ENCODE measurements at regions not wholly inside any gene's neighbourhood (a gene's known extent, or its start where the extent isn't known, plus 50 kb on each side); places are given as distances from the start of the nearest gene placed in this dataset.

DNA sequence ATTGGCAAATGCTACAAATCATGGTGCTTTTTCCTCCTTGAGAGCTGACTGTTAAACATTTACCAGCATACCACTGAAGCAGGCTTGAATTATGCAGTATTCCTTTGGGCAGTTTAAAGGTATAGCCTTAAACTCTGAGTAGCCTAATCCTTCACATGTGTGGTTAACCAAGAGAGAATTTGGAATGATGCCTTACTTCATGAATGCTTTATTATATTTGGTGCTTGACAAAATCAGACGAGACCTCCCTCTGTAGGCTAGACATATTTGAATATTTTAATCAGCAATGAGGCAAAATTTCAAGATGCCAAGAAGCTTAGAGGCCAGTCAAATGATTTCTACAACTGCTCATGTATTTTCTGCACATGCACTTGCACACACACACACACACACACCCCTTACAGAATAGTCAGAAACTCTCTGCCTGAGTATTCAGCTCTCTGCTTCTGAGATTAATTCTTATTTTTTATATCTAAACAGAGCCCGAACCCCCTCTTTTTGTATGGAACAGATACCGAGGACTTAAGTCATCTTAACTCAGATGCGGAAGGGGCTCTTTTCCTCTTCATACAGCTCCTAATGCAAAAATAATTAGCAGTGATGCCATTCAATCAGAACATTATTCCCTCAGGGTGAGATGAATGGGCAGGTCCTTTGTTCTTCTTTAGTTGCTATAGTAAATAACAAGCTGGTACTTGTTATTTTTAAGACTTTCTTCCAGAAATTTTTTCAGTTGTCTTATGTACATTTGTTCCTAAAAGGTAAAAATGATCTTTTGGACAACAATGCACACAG, 195.5 kb upstream of the TMC3 start:
- no peak for DNase-seq

DNA sequence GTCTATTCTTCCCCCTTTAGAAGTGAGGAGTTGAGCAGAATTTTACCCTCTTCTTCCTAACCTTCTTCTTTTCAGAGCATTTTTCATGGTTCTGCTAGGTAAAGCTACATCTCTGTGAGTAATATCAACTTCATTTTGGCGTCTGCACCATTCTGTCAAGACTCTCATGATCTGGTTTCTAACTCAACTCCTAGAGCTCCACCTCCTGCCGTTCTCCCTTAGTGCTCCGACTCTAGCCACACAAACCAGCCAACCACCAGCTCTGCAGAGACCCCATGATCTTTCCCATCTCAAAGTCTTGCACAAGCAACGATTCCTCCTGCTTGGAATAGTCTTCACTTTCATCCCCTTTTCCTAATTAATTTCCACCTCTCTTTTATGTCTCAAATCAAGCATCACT, 193.9 kb upstream of the TMC3 start:
- DNase-seq = no peak

DNA sequence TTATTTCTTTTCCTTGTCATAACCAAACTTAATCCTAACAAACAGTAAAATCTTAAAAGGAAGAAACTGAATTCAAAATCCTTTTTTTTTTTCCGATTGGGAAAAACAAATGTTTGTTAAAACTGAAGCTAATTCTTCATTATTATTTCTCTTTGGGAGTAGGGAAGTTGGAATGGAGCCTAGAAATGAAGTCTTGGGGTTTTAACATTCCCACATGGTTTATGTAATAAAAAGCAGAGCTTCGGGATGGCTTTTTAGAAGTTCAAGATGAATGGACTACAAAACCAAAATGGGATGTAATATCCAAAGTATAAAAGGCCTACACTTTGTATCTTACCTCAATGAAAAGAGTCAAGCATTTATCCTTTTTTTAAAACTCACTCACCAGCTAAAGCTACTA, 189.0 kb upstream of the TMC3 start:
- no peak for DNase-seq

DNA sequence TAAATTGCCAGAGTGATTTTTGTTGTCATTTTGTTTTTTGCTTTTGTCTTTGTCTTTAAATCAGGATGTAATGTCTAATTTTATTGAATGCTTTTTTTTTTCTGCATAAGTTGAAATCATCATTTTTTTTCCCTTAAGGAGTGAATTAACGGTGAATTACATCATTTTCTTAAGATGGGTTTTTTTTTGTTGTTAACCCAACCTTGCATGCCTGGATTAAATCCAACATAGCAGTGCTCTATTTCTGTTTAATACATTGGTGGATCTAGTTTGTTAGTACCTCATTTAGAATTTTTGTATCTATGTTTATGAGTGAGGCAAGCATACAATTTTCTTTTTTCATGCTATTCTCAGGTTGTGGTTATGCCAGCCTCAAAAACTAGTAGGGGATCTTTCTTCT, 186.4 kb upstream of the TMC3 start:
- DNase-seq = no peak

DNA sequence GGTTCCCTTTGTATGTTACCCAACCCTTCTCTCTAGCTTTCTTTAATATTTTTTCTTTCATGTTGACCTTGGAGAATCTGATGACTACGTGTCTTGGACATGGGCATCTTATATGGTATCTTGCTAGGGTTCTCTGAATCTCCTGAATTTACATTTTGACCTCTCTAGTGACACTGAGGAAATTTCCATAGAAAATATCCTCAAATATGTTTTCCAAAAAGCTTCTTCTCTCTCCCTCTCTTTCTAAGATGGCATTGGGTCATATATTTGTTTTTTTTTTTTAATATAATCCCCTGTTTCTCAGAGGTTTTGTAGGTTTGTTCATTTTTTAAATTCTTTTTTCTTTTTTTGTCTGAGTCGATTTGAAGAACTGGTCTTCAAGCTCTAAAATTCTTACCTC, 184.0 kb upstream of the TMC3 start:
- no peak for DNase-seq

DNA sequence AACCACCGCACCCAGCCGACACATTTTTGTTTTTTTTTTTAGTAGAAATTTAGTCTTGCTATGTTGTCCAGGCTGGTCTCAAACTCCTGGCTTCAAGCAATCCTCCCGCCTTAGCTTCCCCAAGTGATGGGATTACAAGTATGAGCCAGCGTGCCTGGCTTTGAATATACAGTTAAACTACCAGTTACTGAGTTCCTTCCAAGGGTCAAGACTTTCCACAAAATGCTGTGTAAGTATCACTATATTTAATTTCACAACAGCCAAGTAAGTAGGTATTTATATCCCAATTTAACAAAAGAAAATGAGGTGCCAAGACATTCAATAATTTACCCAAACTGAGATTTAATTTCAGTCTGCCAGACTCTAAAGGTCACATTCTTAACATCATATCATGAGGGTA, 181.3 kb upstream of the TMC3 start:
- no peak for DNase-seq

DNA sequence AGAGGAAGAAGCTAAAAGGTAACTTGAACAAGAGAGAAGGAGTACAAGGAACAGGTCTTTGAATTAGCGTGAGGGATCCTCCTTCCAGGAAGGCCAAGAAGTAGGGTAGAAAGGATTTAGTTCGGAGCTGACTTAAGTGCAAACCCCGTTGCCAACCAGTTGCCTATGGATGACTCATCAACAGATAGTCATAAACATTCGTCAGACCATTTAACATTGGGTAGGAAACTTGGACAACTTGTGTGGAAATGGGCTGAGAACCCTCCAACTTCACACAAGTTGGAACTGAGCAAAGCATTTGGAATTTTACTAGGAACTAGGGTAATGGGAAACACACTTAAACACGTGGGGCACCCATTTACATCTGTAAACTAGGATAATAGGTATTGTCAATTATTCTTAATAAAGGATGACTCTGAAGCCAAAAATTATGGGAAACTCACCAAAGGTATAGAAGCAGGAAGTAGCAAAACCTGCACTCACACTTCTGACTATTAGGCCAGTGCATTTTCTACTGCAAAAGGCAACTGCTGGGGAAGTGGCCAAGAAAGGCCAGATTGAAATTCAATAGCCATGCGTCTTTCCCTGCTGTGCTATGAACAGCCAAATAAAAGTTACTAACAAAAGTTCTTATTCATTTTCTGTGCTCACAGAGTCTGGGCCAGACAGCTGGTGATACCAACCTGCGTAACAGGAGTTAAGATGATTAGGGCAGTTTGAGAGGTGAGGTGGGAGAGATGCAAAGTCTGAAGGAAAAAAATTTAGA, 174.5 kb upstream of the TMC3 start:
- no peak for DNase-seq

DNA sequence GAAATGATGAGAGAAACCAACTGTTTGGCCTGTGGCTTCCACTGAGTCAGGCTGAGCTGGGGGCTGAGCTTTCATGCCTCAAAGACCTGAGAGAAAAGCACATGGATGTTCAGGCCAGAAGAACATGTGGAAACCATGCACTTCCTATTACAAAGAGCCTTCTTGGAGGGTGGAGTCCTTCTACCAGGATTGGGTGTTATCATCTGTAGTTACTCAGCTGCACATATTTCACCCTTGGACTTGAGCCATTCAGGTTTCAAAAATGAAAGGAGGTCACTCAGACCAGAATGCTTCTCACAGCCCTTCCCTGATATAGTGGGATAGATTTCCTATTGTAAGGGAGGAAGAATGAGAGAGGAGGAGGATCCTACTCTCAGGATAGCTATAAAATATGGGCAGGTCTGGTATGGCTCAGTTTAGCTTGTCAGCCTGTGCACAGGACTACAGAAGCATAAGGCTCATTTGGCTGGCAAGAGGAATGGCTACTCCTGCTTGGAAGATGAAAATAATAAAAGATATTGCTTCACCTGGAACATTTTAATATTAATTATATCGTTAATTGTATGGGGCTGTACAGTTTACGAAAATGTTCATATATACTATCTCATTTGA, 173.6 kb upstream of the TMC3 start:
- DNase-seq = no peak

DNA sequence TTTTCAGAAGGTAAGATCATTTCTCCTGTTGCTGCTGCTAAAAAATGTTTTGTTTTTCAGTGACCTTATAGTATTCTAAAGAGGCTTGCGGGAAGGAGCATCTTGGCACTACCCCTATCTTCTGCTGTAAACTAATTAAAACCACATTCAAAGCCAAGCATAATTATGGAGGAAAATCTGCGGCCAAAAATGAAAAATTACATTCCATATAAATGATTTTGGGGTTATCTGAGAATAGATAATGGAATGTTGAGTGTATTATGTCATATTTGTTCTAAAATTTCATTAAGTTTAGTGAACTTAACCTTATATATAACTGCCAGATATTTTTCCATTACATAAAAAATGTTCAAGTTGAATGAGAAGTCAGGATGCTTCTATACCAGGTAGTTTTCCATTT, 170.4 kb upstream of the TMC3 start:
- no peak for DNase-seq

DNA sequence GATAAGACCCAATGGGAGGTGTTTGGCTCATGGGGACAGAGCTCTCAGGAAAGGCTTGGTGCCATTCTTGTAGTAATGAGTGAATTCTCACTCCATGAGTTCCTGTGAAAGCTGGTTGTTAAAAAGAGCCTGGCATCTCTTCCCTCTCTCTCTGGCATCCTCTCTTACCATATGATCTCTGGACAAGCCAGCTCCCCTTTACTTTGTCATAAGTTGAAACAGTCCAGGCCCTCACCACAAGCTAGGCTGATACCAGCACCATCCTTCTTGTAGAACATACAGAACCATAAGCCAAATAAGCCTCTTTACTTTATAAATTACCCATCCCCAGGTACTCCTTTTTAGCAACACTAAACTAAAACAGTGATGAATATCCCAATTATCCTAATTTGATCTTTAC, 166.9 kb upstream of the TMC3 start:
- DNase-seq = no peak

DNA sequence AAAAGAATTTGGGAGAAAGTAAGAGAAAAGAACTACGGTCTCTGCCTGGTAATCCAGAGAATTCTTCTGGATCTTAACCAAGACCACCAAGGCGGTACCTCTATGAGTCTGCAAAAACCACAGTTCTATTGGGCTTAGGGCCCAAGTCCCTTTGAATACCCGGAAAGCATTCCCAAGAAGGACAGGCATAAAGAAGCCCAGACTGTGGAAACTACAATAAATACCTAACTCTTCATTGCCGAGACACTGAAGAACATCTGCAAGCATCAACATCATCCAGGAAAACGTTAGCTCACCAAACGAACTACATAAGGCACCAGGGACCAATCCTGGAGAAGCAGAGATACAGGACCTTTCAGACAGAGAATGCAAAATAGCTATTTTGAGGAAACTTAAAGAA, 162.3 kb upstream of the TMC3 start:
- DNase-seq = no peak

DNA sequence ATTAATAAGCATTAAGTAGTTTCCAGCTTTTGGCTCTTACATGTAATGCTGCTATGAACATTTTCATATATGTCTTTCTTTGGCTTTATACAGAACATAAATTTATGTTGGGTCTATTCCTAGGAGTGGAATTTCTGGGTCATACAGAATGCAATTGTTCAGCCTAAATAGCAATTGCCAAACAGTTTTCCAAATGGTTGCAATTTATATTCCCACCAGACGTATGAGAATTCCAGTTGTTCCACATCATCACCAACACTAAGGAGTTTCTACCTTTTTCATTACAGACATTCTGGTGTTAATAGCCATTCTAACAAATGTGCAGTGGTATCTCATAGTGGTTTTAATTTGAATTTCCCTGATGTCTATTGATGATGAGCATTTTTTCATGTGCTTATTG, 160.1 kb upstream of the TMC3 start:
- DNase-seq = no peak

DNA sequence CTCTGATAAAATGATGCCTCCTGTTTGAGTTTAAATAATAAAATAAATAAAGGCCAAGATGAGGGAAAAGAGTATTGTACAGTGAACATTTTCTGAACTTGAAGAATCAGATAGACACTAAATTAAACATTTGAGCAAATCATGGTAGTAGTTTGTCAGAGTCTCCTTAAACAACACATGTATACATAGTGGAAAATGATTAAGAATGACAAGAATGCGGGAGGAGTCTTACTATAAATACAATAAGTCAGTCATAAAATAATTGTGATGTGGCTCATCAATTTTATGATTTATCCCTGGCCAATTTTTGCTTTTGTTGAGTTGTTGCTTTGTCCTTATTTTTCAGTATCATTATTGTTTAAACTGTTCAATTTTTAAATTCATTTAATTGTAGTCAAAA, 158.0 kb upstream of the TMC3 start:
- DNase-seq = no peak

DNA sequence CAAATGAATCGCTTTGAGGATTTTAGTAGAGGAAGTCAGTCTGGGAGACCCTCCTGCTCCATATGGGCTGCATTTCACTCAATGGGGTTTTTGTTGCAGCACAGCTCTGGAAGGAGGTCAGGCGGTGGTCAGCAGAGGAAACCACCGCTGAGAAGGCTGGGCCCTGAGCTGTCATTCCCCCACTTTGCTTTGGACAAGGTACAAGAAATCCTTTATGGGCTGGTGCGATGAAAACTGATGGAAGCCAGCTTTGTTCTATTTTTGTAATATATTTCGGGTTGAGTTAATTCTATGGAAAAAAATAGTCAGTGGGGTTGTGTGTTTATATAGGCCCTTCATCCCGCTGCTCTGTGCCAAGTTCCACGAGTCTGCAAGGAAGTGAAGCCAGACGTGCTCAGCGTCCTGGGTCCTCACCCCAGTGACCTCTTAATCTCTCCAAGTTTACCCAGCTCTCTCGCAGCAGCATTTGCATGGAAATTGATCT, 157.1 kb upstream of the TMC3 start:
- no peak for DNase-seq

DNA sequence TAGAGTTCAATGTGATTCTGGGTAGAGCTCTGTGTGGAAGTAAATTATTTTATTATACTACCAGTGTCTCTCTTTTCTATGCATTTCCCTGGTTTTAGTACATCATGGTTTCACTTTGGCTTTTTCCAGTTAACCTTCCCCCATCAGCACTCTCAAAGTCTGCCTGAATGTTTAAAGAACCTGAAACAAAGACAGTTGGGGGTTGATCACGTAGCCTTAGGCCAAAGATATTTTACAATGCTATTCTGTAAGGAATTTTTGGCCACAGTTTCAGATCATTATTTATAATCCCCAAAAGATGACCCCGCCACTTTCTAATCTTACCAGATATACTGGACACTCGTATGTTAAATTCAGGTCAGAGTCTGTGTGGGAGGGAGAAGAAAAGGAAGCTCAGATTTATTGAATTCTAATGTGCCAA, 156.3 kb upstream of the TMC3 start:
- no peak for DNase-seq

DNA sequence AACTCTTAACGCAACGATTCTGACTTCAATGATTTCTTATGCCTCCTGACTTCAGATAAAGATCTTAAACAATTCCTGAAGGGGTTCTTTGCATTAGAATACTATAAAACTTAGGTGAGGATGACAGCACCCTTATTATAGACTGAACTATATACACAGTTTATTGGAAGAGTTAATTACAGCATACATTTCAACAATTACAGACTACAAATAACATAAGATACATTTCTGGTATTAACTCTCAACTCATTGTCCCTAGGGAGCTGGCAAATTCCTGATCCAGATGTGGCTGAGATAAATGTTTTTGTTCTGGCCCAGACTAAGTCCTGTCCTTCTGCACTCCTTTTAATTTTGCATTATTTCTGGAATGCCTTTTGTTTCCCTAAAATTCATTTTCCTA, 155.5 kb upstream of the TMC3 start:
- DNase-seq = no peak

DNA sequence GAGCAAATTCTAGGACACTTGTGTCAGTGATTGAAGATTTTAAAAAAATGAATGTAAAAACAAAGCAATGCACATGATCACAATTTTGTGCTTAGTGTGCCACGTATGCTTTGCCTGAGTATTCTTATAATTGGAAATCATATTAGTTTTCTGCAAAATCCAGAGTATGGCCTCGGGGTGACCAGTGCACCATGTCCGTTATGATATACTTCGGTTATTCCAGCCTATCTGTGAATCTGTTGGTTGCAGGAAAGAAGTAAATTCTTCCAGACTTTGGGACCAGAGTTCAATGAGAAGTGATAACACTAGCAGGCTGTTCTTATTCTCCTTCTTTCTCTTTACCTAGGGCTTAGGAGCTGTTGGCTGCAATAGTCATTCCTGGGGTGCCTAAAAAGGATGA, 152.0 kb upstream of the TMC3 start:
- no peak for DNase-seq

DNA sequence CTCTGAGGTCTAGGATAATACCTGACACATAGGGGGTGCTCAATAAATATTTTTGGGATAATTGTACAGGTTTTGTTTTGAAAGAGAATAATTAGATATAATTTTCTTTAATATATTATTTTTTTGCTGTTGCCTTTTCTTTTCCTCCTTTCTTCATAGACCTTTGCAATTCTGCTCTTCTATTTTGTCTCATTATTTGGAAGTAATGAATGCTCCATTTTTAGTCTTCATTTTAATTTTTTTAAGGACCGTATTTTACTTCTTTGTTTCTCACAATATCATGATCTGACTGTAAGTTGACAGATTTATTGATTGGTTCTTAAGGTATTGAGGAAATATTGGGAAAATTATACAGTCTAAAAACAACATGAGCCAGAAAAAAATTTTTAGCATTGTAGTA, 150.5 kb upstream of the TMC3 start:
- DNase-seq = no peak

DNA sequence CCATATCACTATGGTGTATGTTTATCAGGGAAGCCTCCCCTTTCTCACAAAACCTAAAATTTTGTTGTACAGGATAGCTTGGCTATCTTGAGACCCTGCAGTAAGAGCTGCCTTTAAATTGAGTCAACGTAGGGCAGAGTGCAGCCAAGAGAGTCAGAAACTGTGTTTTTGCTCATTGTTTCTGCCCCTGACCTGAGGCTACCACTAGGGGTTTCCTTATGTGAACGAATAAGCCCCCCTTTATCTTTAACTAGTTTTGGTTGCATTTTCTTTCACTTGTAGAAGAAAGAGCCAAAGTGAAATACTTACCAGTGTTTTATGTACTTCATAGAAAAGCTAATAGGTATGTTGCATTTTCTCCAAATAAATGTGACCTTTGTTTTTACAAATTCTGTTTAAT, 149.9 kb upstream of the TMC3 start:
- no peak for DNase-seq

DNA sequence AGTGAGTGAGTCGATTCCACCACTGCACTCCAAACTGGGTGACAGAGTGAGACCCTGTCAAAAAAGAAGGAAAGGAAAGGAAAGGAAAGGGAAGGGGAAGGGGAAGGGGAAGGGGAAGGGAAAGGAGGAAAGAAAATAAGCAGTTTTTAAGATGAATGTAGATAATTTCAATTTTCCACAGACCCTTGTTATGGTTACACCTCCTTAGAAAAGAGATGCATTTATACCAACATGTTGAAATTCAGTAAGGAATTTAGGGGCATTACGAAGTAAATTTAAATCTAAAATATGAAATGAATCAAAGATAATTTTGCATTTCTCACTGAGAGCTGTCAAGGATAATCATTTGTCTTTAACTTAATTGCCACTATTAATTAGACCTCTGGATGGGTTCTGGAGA, 146.5 kb upstream of the TMC3 start:
- DNase-seq = no peak

DNA sequence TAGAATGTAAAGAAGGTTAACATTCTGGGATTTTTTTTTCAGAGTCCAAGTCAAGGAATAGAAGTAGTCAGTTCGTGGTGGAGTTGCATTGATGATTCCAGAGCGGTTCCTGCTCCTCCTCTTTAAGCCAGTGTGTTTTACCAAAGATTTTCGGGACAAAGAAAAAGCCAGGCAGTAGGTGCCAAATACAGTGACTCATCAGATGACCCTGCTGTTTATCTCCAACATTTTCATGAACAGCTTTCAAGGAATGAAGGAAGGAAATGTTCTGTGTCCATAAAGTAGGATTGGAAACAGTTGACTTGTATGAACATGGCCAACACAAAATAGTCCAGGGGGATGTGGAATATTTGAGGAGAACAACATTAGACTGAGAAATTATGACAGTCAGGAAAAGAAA, 142.4 kb upstream of the TMC3 start:
- DNase-seq = no peak

DNA sequence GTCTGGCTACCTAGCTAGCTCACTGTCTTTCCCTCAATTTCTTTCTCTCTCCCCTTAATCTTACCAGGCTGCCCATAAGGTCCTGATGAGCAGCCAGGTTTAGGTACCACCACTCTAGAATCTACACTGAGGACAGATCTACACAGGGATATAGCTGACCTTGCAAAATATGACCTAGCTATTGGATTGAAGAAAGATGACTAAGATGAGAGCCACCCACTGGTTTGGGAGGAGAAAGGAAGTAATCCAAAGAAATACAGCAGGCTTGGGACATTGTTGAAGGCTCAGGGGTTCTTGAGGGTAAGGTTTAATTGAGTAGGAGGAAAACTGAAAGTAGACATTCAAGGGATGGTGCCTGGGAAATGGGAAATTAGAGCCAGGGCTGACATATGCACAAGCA, 142.0 kb upstream of the TMC3 start:
- no peak for DNase-seq

DNA sequence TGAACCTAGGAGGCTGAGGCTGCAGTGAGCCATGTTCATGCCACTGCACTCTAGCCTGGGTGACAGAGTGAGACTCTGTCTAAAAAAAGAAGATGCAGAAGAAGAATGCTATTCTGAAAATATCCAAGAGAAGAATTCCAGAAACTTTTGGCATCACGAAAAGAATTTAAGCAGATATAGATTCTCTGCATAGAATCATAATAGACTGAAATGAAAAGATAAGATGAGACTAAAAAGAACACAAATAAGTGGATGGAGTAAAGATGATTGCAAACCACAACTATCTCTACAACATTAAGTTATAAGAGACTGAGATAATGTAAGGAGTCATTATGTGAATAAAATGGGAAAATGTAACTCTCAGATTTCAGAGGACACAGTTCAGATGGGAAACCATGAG, 140.7 kb upstream of the TMC3 start:
- no peak for DNase-seq

DNA sequence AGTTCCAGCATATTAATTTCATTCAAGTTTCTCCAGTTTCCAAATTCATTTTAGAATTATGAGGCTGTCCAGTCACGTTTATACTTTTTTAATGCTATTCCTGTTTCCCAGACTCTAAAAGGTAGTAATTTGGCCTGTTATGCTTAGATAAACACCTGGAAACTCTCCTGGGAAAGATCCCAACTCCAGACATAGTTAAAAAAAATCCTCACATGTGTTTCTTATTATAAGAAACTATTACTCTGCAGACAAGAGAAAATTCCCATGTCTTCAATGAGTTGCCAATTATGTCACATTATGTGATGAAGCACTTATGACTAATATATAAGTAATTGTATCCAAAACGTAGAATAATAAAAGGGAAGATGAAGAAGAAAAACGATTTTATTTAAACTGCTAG, 137.1 kb upstream of the TMC3 start:
- no peak for DNase-seq

Measured in DMS 273 treated with DMSO at 0.1 percent for 48 hours (cell line).